Psoas muscle (tissue), 7 donors: ENCODE measurements at regions not wholly inside any gene's neighbourhood (a gene's known extent, or its start where the extent isn't known, plus 50 kb on each side); places are given as distances from the start of the nearest gene placed in this dataset.

ENCODE experiments used
- ATAC-seq, 4 donors: fragments of 200-7000 bp; cut with Tn5 transposase; one replicate each; pipeline ENCODE4 v1.9.1; 2020; ENCODE audit warnings: moderate library complexity in 3 of 4, mild to moderate bottlenecking in 2 of 4
- DNase-seq, 2 donors: peaks; one replicate each; pipeline ENCODE4 v3.0.0-alpha.2; 2020
- H3K27ac ChIP-seq: fragments of 200-600 bp; one replicate; pipeline ENCODE4 v1.8.0; 2022
- H3K27me3 ChIP-seq, 3 donors: fragments of 200-600 bp in 1 of 3; one replicate each; pipeline versions ENCODE4 v1.6.1 to v1.8.0; 2013 to 2022; ENCODE audit warnings: low read length in 2 of 3, mild to moderate bottlenecking in 2 of 3, moderate library complexity in 1 of 3; ENCODE audit not compliant: insufficient read depth in 3 of 3
- H3K36me3 ChIP-seq, 2 donors: fragments of 200-600 bp in 1 of 2; one replicate each; pipeline versions ENCODE4 v1.6.1 to v1.8.0; 2013 to 2022; ENCODE audit warnings: low read depth in 1 of 2, mild to moderate bottlenecking in 1 of 2, moderate library complexity in 1 of 2; ENCODE audit not compliant: insufficient read depth in 1 of 2
- H3K4me1 ChIP-seq: fragments of 200-600 bp; one replicate; pipeline ENCODE4 v1.8.0; 2022
- H3K4me3 ChIP-seq: fragments of 200-600 bp; one replicate; pipeline ENCODE4 v1.8.0; 2022; ENCODE audit warnings: mild to moderate bottlenecking
- H3K9me3 ChIP-seq: fragments of 200-600 bp; one replicate; pipeline ENCODE4 v1.8.0; 2022
- WGBS, 3 donors: extraction: QIAGEN DNeasy Blood & Tissue Kit; methylation state at CpG; one replicate each; pipeline versions ENCODE4 v1.1.6 to v1.1.7; 2013; 5-methylcytosine and 5-hydroxymethylcytosine counted together
- intact Hi-C, 2 donors: fragments of 100-400 bp; cut with DNase I; formaldehyde crosslinking; loops; one replicate each; pipeline versions ENCODE4 v1.11.0 to v1.14.2; 2022
- TF ChIP-seq, protein P1 (sequence below): fragments of 200-600 bp; IDR thresholded peaks from one replicate; pipeline ENCODE4 v1.8.0; 2022; ENCODE audit warnings: antibody characterized with exemption
- donor health status: healthy with polysubstance abuse.
- donor health status: DM: no; HTN: no; CAD: no; lungs with moderate emphysema.
- donor health status: Bipolar disorder and iron deficiency.
- donor health status: healthy.
- donor health status: DM: yes; HTN: yes; CAD: no.
- donor health status: DM: no; HTN: no; CAD: no.
- donor health status: DM: yes; HTN: yes; CAD: no.

GRCh38 chr4:177699365-177700213 lies 257.4 kb upstream of the AGA start:
- ATAC-seq, result no peak
- Histone ChIP-seq H3K27me3 (no peaks in the 10 kb centered on the region), H3K36me3 (no peaks in the 10 kb centered on the region), H3K4me3 (no peak overlapping the region), H3K9me3 (no peaks in the 10 kb centered on the region), H3K4me1 (no peaks in the 10 kb centered on the region), H3K27ac (no peak overlapping the region)
- intact Hi-C loops, result no loop called here
- 72 to 84% (median 77%) methylated on average over 5 of the region's 5 CpGs for WGBS, 3 donors
- TF ChIP-seq, protein P1, sequence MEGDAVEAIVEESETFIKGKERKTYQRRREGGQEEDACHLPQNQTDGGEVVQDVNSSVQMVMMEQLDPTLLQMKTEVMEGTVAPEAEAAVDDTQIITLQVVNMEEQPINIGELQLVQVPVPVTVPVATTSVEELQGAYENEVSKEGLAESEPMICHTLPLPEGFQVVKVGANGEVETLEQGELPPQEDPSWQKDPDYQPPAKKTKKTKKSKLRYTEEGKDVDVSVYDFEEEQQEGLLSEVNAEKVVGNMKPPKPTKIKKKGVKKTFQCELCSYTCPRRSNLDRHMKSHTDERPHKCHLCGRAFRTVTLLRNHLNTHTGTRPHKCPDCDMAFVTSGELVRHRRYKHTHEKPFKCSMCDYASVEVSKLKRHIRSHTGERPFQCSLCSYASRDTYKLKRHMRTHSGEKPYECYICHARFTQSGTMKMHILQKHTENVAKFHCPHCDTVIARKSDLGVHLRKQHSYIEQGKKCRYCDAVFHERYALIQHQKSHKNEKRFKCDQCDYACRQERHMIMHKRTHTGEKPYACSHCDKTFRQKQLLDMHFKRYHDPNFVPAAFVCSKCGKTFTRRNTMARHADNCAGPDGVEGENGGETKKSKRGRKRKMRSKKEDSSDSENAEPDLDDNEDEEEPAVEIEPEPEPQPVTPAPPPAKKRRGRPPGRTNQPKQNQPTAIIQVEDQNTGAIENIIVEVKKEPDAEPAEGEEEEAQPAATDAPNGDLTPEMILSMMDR, result no peak
- no peak for DNase-seq

- Histone ChIP-seq H3K27me3 (no peaks in the 10 kb centered on the region), H3K9me3 (no peaks in the 10 kb centered on the region), H3K36me3 (no peaks in the 10 kb centered on the region), H3K4me1 (no peaks in the 10 kb centered on the region), H3K4me3 (no peak overlapping the region), H3K27ac (no peak overlapping the region)
- WGBS, 3 donors, result 78 to 91% (median 85%) methylated on average over 2 of the region's 2 CpGs
- intact Hi-C loops, result no loop called here
- DNase-seq (no peak), ATAC-seq (no peak)
- TF ChIP-seq, protein P1, result no peak
Observed at GRCh38 chr4:177706916-177707315, 264.7 kb upstream of the AGA start.

DNA sequence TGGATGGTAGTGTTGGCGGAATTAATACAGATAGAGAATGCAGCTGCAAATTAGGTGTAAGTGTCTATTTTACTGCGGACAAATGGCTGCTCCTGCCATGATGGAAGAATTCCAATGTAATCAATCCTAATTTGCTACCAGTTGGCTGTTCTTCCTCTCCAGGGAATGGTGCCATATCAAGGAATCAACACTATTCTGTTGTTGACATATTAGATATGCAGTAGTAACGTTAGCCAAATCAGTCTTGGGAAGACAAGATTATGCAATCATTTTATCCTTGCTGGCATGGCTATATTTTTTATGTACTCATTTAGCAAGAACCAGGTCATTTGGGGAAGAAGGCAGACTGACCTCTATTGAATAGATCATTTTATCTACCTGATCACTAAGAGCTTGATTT lies 271.2 kb upstream of the AGA start:
- H3K9me3 ChIP-seq, result no peaks in the 10 kb centered on the region
- no peaks in the 10 kb centered on the region for H3K4me1 ChIP-seq
- 61 to 88% (median 82%) methylated on average over 3 of the region's 3 CpGs for WGBS, 3 donors
- intact Hi-C loops, result no loop called here
- DNase-seq (no peak), ATAC-seq (no peak)
- no peaks in the 10 kb centered on the region for H3K36me3 ChIP-seq
- TF ChIP-seq, protein P1, result no peak
- H3K27ac ChIP-seq, result no peak overlapping the region
- no peaks in the 10 kb centered on the region for H3K27me3 ChIP-seq
- no peak overlapping the region for H3K4me3 ChIP-seq

DNA sequence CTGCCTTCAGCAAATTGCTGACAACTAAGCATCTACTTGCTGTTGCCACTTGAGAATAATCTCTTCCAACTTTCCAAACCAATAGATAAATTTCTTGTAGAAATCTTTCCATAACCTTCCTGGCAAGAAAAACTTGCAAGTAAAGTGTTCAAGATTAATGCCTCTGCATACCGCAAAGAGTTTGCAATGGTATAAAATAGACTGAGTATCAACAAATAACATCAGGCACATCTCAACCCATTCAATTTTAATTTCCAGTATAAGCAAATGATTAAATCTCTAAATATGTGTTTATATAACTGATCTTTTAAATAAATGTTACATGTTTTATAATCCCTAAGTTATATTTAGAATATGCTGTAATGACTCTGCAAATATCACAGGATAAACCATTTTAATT lies 275.2 kb upstream of the AGA start:
- no peak for DNase-seq
- 91 to 98% (median 97%) methylated on average over 1 of the region's 1 CpG for WGBS, 3 donors
- no peaks in the 10 kb centered on the region for H3K9me3 ChIP-seq
- no peak overlapping the region for H3K4me3 ChIP-seq
- TF ChIP-seq, protein P1, result no peak
- H3K27me3 ChIP-seq, result no peaks in the 10 kb centered on the region
- intact Hi-C loops, result no loop called here
- no peaks in the 10 kb centered on the region for H3K36me3 ChIP-seq
- no peaks in the 10 kb centered on the region for H3K4me1 ChIP-seq
- no peak overlapping the region for H3K27ac ChIP-seq
- ATAC-seq, result no peak

- WGBS, 3 donors, result 79 to 81% (median 79%) methylated on average over 4 of the region's 4 CpGs
- Histone ChIP-seq H3K27me3 (no peaks in the 10 kb centered on the region), H3K4me1 (no peaks in the 10 kb centered on the region), H3K27ac (no peak overlapping the region), H3K36me3 (no peaks in the 10 kb centered on the region), H3K9me3 (no peaks in the 10 kb centered on the region), H3K4me3 (no peak overlapping the region)
- ATAC-seq, result no peak
- intact Hi-C loops, result no loop called here
- no peak for DNase-seq
- TF ChIP-seq, protein P1, result no peak
Observed at GRCh38 chr4:177718514-177718913, 276.3 kb upstream of the AGA start.
